Neuron (in vitro differentiated cells): ENCODE measurements at regions not wholly inside any gene's neighbourhood (a gene's known extent, or its start where the extent isn't known, plus 50 kb on each side); places are given as distances from the start of the nearest gene placed in this dataset.

Experiments
- H2AFZ ChIP-seq: one replicate; pipeline ENCODE4 v1.6.1; 2013; ENCODE audit warnings: low read depth, mild to moderate bottlenecking, inconsistent platforms, low read length, moderate library complexity
- H3K27me3 ChIP-seq: one replicate; pipeline ENCODE4 v1.6.1; 2013; ENCODE audit warnings: low read length; ENCODE audit not compliant: insufficient read depth
- H3K36me3 ChIP-seq: one replicate; pipeline ENCODE4 v1.6.1; 2013; ENCODE audit warnings: low read length; ENCODE audit not compliant: insufficient read depth
- H3K4me1 ChIP-seq: one replicate; pipeline ENCODE4 v1.6.1; 2013; ENCODE audit warnings: low read length; ENCODE audit not compliant: insufficient read depth
- H3K4me3 ChIP-seq: 2 replicates; pipeline ENCODE4 v1.5.1; 2013; ENCODE audit warnings: mild to moderate bottlenecking, low read length, moderate library complexity
- H3K9me3 ChIP-seq: one replicate; pipeline ENCODE4 v1.6.1; 2013; ENCODE audit warnings: low read length

GRCh38 chr15:46681901-46682300 is 1035.4 kb upstream of the SEMA6D start:
- H3K4me3 ChIP-seq, result no peak overlapping the region
- no peaks in the 10 kb centered on the region for H3K4me1 ChIP-seq
- no peak overlapping the region for H2AFZ ChIP-seq
- H3K9me3 ChIP-seq, result no peaks in the 10 kb centered on the region
- no peaks in the 10 kb centered on the region for H3K36me3 ChIP-seq
- no peaks in the 10 kb centered on the region for H3K27me3 ChIP-seq

GRCh38 chr15:46682969-46683791 is 1034.1 kb upstream of the SEMA6D start:
- Histone ChIP-seq H3K27me3 (no peaks in the 10 kb centered on the region), H3K36me3 (no peaks in the 10 kb centered on the region), H3K4me3 (no peak overlapping the region), H3K9me3 (no peaks in the 10 kb centered on the region), H2AFZ (no peak overlapping the region), H3K4me1 (no peaks in the 10 kb centered on the region)

GRCh38 chr15:46685096-46685495 is 1032.2 kb upstream of the SEMA6D start:
- Histone ChIP-seq H3K36me3 (no peaks in the 10 kb centered on the region), H3K9me3 (no peaks in the 10 kb centered on the region), H3K27me3 (no peaks in the 10 kb centered on the region), H2AFZ (no peak overlapping the region), H3K4me3 (no peak overlapping the region), H3K4me1 (no peaks in the 10 kb centered on the region)

- no peaks in the 10 kb centered on the region for H3K9me3 ChIP-seq
- no peaks in the 10 kb centered on the region for H3K27me3 ChIP-seq
- H3K4me3 ChIP-seq, result no peak overlapping the region
- no peak overlapping the region for H2AFZ ChIP-seq
- no peaks in the 10 kb centered on the region for H3K4me1 ChIP-seq
- no peaks in the 10 kb centered on the region for H3K36me3 ChIP-seq
Observed at GRCh38 chr15:46685681-46686080, 1031.6 kb upstream of the SEMA6D start.

GRCh38 chr15:46696281-46696680 is 1021.0 kb upstream of the SEMA6D start:
- Histone ChIP-seq H3K4me3 (no peak overlapping the region), H2AFZ (no peak overlapping the region), H3K27me3 (no peaks in the 10 kb centered on the region), H3K36me3 (no peaks in the 10 kb centered on the region), H3K4me1 (no peaks in the 10 kb centered on the region), H3K9me3 (no peaks in the 10 kb centered on the region)

GRCh38 chr15:46701346-46701745 is 1016.0 kb upstream of the SEMA6D start:
- Histone ChIP-seq H3K9me3 (no peaks in the 10 kb centered on the region), H3K4me3 (no peak overlapping the region), H2AFZ (no peak overlapping the region), H3K36me3 (no peaks in the 10 kb centered on the region), H3K27me3 (no peaks in the 10 kb centered on the region), H3K4me1 (no peaks in the 10 kb centered on the region)

- Histone ChIP-seq H3K27me3 (no peaks in the 10 kb centered on the region), H3K36me3 (no peaks in the 10 kb centered on the region), H2AFZ (no peak overlapping the region), H3K4me3 (no peak overlapping the region), H3K9me3 (no peaks in the 10 kb centered on the region), H3K4me1 (no peaks in the 10 kb centered on the region)
Observed at GRCh38 chr15:46701896-46702295, 1015.4 kb upstream of the SEMA6D start.

- H3K27me3 ChIP-seq, result no peaks in the 10 kb centered on the region
Observed at GRCh38 chr15:46703020-46703861, 1014.1 kb upstream of the SEMA6D start.

GRCh38 chr15:46703871-46704637 is 1013.3 kb upstream of the SEMA6D start:
- Histone ChIP-seq H3K36me3 (no peaks in the 10 kb centered on the region), H2AFZ (no peak overlapping the region), H3K4me1 (no peaks in the 10 kb centered on the region), H3K9me3 (no peaks in the 10 kb centered on the region), H3K4me3 (no peak overlapping the region), H3K27me3 (no peaks in the 10 kb centered on the region)

More at GRCh38 chr15:46703020-46703861, 1014.1 kb upstream of the SEMA6D start:
- Histone ChIP-seq H3K4me3 (no peak overlapping the region), H2AFZ (no peak overlapping the region), H3K9me3 (no peaks in the 10 kb centered on the region), H3K4me1 (no peaks in the 10 kb centered on the region), H3K36me3 (no peaks in the 10 kb centered on the region)

GRCh38 chr15:46707452-46707851 is 1009.9 kb upstream of the SEMA6D start:
- no peaks in the 10 kb centered on the region for H3K27me3 ChIP-seq
- no peak overlapping the region for H2AFZ ChIP-seq
- no peaks in the 10 kb centered on the region for H3K36me3 ChIP-seq
- H3K9me3 ChIP-seq, result no peaks in the 10 kb centered on the region
- no peaks in the 10 kb centered on the region for H3K4me1 ChIP-seq
- H3K4me3 ChIP-seq, result no peak overlapping the region

GRCh38 chr15:46708226-46708625 is 1009.1 kb upstream of the SEMA6D start:
- Histone ChIP-seq H3K4me1 (no peaks in the 10 kb centered on the region), H3K4me3 (no peak overlapping the region), H3K27me3 (no peaks in the 10 kb centered on the region), H3K36me3 (no peaks in the 10 kb centered on the region), H3K9me3 (no peaks in the 10 kb centered on the region), H2AFZ (no peak overlapping the region)

GRCh38 chr15:46709460-46710083 is 1007.7 kb upstream of the SEMA6D start:
- Histone ChIP-seq H3K4me1 (no peaks in the 10 kb centered on the region), H3K9me3 (no peaks in the 10 kb centered on the region), H3K4me3 (no peak overlapping the region), H2AFZ (no peak overlapping the region), H3K27me3 (no peaks in the 10 kb centered on the region), H3K36me3 (no peaks in the 10 kb centered on the region)
